ENCODE measurements at regions not wholly inside any gene's neighbourhood (a gene's known extent, or its start where the extent isn't known, plus 50 kb on each side); places are given as distances from the start of the nearest gene placed in this dataset.
A peak's percentile ranks its signal among the peaks of the same experiment; 100 is the strongest.

DNA sequence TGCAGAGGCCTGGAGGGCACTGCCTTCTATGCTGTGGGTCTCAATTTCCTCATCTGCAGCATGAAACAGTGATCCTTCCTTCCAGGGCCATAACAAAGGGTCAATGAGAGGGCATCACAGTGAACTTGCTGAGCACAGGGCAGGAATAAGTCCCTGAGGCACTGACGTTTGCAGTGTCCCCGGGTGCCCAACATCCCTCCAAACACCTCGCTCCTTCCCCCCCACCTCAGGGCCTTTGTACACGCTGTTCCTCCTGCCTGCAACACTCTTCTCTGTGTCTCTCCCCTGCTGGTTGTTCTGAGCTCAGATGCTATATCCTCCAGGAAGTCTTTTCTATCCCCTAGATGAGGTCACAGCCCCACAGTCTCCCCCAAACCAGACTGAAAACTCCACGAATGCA, 59.7 kb upstream of the TCF20 start:
- no peak for DNase-seq

DNA sequence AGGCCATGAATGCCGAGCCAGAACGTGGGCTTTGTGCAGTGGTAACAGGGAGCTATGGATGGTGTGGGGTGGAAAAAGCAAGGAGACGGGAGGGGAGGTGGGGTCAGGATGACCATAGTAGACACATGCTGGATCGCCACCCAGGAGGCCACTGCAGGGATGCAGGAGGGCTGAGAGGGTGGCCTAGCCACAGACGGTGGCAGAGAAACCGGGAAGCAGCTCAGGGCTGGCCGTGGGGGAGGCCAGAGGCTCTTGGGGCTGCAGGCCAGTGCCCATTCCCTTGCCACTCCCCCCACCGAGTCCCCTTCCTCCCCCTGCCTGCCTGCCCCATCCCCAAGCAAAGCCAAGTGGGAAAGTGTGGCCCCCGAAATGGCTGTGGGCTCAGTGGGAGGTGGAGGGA, 59.1 kb upstream of the TCF20 start:
- DNase-seq = no peak

DNA sequence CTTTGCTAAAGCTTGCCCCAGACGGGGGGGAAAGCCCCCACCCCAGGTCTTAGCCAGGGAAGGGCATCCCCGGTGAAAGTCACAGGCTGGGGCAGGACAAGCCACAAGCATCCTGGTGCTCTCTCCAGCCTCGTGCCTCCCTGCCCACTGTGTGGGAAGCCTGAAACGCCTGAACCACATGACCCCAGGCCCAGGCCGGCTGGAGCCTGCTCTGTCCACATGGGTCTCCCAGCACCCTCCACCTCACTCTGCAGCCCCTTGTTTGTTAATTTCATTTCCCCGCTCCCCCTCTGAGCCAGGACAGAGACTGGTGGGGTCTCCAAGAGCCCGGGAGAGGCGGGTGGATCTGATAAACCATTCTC, 58.3 kb upstream of the TCF20 start:
- DNase-seq = no peak

DNA sequence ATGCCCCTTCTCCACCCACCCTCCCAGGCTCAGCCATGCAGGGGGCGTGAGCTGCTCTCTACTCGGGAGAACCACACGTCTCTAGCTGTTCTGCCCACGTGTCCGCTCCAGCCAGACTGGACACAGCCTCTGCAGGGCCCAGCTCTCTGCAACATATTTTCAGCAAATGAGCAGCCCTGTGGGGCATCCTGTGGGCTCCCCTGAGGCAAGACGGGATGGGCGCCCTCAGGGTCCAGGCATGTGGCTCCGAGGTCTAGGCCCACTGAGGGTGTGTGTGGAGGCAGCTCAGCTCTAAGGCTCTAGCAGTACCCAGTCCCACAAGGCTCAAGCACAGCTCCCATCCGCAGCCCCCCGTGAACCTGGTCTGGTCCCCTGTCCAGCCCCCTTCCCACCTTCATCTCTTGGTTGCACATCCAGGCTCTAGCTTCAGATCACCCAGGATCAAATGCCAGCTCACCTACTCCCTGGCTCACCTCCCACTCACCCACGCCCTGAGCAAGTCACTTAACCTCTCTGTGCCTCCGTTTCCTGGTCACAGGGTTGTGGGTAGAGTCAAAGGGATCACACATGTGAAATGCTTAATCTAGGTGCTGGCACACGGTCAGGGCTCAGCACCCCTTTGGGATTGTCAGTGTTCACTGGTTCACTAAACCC, 57.8 kb upstream of the TCF20 start:
- no peak for DNase-seq

- DNase-seq = no peak
Measured at GRCh38 chr22:42327462-42328129, 57.1 kb upstream of the TCF20 start.

- no peak for DNase-seq
Measured at GRCh38 chr22:42326801-42327200, 56.3 kb upstream of the TCF20 start.

DNA sequence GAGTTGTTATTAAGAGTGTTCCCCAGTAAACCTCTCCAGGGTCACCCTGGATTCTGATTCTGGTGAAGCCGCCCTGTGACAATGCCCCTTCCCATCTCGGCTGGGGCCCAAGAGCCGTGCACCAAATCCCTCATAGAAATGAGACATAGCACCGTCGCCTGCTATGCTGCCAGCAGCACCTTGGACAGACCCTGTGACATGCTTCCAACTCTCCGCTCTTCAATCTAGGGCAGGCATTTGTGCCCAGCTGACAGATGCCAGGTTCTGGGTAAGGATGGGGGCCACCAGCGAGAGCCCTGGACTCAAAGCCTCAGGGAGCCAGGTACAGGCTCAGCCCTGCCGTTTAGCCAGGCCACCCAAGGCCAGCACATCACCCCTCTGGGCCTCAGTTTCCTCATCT, 55.8 kb upstream of the TCF20 start:
- DNase-seq = no peak

DNA sequence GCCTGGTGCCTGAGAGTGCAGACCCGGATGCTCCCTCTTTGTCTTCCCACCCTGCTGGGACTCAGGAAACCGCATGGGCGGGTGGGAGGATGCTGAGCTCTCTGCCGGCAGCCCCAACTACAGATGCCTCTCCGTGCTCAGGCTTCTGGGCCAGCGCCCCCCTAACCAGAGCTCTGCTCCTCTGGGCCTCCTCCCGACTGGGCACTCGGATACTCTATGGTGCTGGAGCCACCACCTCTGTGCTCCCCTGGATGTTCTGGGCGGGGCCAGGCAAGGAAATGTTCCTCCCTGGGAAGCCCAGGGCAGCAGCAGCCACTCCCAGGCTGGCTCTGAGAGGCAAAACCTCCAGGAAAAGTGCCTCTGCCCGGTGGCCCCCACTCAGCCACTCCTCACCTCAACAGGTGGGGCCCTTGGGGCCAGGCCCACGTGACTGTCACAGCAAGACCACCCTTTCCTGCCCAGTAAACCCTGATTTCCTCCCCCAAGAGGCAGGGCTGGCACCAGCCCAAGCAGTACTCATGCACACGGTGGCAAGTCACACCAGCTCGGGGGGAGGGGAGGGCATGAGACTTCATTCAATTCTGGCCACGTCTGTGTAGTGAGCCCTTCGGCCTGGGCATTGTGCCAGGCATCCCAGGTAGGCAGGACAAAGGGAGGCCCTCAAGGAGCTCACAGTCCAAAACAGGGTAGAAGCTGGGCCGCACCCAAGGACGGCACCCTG, 54.7 kb upstream of the TCF20 start:
- peak in 1 of 2 experiments; percentile 51 for DNase-seq

- no peak for DNase-seq
Measured at GRCh38 chr22:42324566-42324965, 54.1 kb upstream of the TCF20 start.

- no peak for DNase-seq
Measured at GRCh38 chr22:42323971-42324370, 53.5 kb upstream of the TCF20 start.

DNA sequence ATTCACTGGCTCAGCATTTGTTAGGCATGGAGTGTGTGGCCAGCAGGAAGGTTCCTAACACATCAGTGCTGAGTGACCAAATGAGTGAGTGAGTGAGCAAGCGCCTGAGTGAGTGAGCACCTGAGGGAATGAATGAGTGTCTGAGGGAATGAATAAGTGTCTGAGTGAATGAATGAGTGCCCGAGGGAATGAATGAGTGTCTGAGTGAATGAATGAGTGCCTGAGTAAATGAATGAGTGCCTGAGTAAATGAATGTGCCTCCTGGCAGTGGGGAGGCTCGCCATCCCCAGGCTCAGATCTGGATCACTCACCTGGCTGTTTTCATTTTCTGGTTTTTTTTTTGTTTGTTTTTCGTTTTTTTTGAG, 52.1 kb upstream of the TCF20 start:
- DNase-seq = no peak

GRCh38 chr22:42321908-42322561, 51.6 kb upstream of the TCF20 start:
- peak; percentile 96 to 99 for DNase-seq

DNA sequence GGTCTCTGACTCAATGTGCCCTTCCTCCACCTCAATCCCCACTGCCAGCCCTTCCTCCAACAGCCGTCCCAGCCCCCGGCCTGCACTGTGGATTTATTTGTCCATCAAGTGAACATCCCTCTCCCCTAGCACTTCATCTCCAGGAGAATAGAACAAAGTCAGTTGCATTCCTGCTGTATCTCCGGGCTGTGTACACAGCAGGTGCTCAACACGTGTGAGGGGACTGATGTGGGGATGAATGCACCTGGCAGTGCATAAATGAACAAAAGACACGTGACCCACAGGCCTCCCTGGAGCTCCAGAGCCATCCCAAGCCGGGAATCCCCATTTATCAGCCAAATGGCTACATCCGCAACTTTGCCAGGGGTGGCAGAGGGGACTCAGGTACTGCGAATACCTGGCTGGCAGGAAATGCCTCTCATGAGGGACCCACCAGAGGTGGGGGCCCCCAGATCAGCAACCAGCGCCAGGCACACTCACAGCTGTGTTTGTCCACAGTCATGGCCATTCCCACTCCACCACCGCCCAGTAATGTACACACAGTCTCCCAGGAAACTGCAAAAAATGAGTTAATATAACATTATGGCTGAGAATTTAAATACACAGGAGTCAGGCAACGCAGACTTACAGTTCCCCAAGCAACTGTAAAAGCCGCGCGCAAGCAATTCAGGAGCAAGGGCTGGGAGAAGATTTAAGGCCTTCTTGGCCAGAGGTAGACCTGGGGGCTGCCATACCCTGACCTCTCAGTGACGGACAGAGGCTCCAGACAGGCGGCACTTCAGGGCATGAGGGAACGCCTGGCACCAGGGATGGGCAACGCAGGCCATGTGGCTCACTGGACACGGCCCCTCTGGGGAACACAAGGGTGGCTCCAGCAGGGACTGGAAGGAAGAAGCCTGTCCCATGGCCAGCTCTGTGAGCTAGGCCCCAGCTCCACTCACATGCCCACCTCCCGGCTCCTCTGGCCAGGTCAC, 50.3 kb upstream of the TCF20 start:
- DNase-seq = no peak
